ENCODE measurements at regions not wholly inside any gene's neighbourhood (a gene's known extent, or its start where the extent isn't known, plus 50 kb on each side); places are given as distances from the start of the nearest gene placed in this dataset.

GRCh38 chrX:118198577-118198976 lies 82.0 kb upstream of the KLHL13 start:
- peak; percentile 49 for FAIRE-seq
- no peaks in the 10 kb centered on the region for H3K9me3 Mint-ChIP-seq (ENCODE audit: unreplicated experiment)

DNA sequence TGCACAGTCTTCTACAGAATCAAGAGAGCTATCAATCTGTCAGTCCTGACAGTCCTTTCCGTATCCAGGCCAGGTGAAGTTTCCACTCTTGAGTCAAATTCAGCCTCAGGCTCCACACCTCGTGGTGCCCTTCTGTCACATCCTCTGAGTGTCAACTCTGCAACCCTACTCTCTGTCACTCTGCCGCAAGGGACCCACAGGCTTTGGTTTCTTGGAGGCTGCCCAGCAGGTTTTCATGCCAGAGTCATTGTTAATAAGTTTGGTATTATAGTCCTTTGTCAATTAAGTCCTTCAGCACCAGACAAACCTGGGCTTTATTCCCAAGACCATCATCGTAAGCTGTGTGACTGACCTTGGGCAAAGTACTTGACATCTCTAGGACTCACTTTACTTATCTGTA lies 83.4 kb upstream of the KLHL13 start:
- H3K4me1 ChIP-seq (ENCODE audit: insufficient read depth, low read length): no peaks in the 10 kb centered on the region
- H3K27me3 Mint-ChIP-seq (ENCODE audit: low read depth, unreplicated experiment): no peaks in the 10 kb centered on the region
- H3K9ac ChIP-seq (ENCODE audit: low read length): no peak overlapping the region
- H3K9me3 ChIP-seq (ENCODE audit: insufficient read depth, low read depth, low read length): no peaks in the 10 kb centered on the region
- no peaks in the 10 kb centered on the region for H3K4me1 Mint-ChIP-seq (ENCODE audit: low read depth, unreplicated experiment)
- TF ChIP-seq, protein P1, sequence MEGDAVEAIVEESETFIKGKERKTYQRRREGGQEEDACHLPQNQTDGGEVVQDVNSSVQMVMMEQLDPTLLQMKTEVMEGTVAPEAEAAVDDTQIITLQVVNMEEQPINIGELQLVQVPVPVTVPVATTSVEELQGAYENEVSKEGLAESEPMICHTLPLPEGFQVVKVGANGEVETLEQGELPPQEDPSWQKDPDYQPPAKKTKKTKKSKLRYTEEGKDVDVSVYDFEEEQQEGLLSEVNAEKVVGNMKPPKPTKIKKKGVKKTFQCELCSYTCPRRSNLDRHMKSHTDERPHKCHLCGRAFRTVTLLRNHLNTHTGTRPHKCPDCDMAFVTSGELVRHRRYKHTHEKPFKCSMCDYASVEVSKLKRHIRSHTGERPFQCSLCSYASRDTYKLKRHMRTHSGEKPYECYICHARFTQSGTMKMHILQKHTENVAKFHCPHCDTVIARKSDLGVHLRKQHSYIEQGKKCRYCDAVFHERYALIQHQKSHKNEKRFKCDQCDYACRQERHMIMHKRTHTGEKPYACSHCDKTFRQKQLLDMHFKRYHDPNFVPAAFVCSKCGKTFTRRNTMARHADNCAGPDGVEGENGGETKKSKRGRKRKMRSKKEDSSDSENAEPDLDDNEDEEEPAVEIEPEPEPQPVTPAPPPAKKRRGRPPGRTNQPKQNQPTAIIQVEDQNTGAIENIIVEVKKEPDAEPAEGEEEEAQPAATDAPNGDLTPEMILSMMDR (IDR thresholded peaks at IDR 0.05; ENCODE audit: insufficient read depth, low read depth, low read length): no peak
- no peak for TF ChIP-seq EZH2 (IDR thresholded peaks at IDR 0.05; ENCODE audit: insufficient read depth, low read length)
- H3K4me2 ChIP-seq (ENCODE audit: low read length): no peak overlapping the region
- no peak overlapping the region for H3K4me3 Mint-ChIP-seq (ENCODE audit: unreplicated experiment)
- H3K79me2 ChIP-seq (ENCODE audit: insufficient read depth, low read length): no peaks in the 10 kb centered on the region
- DNase-seq (ENCODE audit: low read depth) (no peak), FAIRE-seq (no peak)
- no peak overlapping the region for H2AFZ ChIP-seq (ENCODE audit: low read depth, low read length)
- H3K36me3 ChIP-seq (ENCODE audit: insufficient read depth, low read length): no peaks in the 10 kb centered on the region
- H3K36me3 Mint-ChIP-seq (ENCODE audit: low read depth, unreplicated experiment): no peaks in the 10 kb centered on the region
- no peak overlapping the region for H3K27ac ChIP-seq (ENCODE audit: low read depth, low read length)
- H3K27ac Mint-ChIP-seq (ENCODE audit: unreplicated experiment): no peak overlapping the region
- H3K27me3 ChIP-seq (ENCODE audit: insufficient read depth, low read length): no peaks in the 10 kb centered on the region
- no peak overlapping the region for H3K4me3 ChIP-seq (ENCODE audit: insufficient read depth, low read depth, low read length)
- H3K9me3 Mint-ChIP-seq (ENCODE audit: unreplicated experiment): no peaks in the 10 kb centered on the region
- no peaks in the 10 kb centered on the region for H4K20me1 ChIP-seq (ENCODE audit: insufficient read depth, low read length)

More at GRCh38 chrX:118198577-118198976, 82.0 kb upstream of the KLHL13 start:
- H3K4me1 Mint-ChIP-seq (ENCODE audit: low read depth, unreplicated experiment): no peaks in the 10 kb centered on the region
- H3K36me3 Mint-ChIP-seq (ENCODE audit: low read depth, unreplicated experiment): no peaks in the 10 kb centered on the region
- Histone ChIP-seq H3K4me2 (ENCODE audit: low read length) (no peak overlapping the region), H3K9me3 (ENCODE audit: insufficient read depth, low read depth, low read length) (no peaks in the 10 kb centered on the region), H3K36me3 (ENCODE audit: insufficient read depth, low read length) (no peaks in the 10 kb centered on the region), H3K79me2 (ENCODE audit: insufficient read depth, low read length) (no peaks in the 10 kb centered on the region), H3K9ac (ENCODE audit: low read length) (no peak overlapping the region), H3K27ac (ENCODE audit: low read depth, low read length) (no peak overlapping the region), H3K27me3 (ENCODE audit: insufficient read depth, low read length) (no peaks in the 10 kb centered on the region), H2AFZ (ENCODE audit: low read depth, low read length) (no peak overlapping the region), H3K4me1 (ENCODE audit: insufficient read depth, low read length) (no peaks in the 10 kb centered on the region), H4K20me1 (ENCODE audit: insufficient read depth, low read length) (no peaks in the 10 kb centered on the region), H3K4me3 (ENCODE audit: insufficient read depth, low read depth, low read length) (no peak overlapping the region)
- no peak overlapping the region for H3K4me3 Mint-ChIP-seq (ENCODE audit: unreplicated experiment)
- no peaks in the 10 kb centered on the region for H3K27me3 Mint-ChIP-seq (ENCODE audit: low read depth, unreplicated experiment)
- H3K27ac Mint-ChIP-seq (ENCODE audit: unreplicated experiment): no peak overlapping the region
- no peak for DNase-seq (ENCODE audit: low read depth)
- no peak for TF ChIP-seq EZH2 (IDR thresholded peaks at IDR 0.05; ENCODE audit: insufficient read depth, low read length)
- TF ChIP-seq, protein P1 (IDR thresholded peaks at IDR 0.05; ENCODE audit: insufficient read depth, low read depth, low read length): no peak

DNA sequence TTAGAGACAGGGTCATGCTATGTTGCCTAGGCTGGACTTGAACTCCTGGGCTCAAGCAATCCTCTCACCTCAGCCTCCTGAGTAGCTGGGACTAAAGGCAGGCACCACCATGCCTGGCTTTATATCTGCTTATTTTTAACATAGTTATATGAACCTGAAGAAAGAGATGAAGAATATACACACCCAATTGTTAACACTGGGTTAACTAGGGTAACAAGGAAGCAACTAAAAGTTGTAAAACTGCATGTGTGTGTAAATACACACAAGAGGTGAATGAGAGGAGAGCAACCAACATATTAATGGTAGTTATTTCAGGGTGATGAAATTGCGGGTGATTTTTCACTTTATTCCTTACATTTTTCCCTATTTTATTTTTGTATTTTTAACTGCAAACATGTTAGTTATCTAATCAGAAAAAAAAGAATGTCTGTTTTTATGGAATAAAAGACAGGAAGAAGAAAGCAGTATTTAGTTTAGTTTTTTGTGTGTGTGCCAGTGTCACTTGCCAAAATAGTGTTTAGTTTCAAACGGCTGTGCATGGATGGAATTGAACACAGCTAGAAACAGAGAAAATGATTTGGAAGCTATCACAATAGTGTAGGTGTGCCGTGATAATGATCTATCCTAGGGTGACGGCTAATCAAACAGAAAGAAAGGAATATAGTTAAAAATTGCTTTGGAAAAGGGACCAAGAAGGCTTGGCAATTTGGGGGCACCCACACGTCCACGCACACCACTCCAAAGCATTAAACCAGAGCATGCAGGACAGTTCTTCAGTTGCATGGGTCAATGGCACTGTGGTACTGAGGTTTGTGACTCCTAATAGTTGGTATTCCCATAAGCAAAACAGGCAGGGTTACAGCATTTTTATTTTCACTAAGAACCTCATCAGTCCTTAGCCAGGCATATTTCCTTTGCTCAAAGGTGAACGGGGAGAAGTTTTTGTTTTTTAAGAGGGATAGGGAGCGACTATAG lies 89.1 kb upstream of the KLHL13 start:
- H3K27me3 Mint-ChIP-seq (ENCODE audit: low read depth, unreplicated experiment): no peaks in the 10 kb centered on the region
- no peaks in the 10 kb centered on the region for H3K9me3 ChIP-seq (ENCODE audit: insufficient read depth, low read depth, low read length)
- no peaks in the 10 kb centered on the region for H3K27me3 ChIP-seq (ENCODE audit: insufficient read depth, low read length)
- no peaks in the 10 kb centered on the region for H3K79me2 ChIP-seq (ENCODE audit: insufficient read depth, low read length)
- no peaks in the 10 kb centered on the region for H3K36me3 ChIP-seq (ENCODE audit: insufficient read depth, low read length)
- H3K9me3 Mint-ChIP-seq (ENCODE audit: unreplicated experiment): no peaks in the 10 kb centered on the region
- H4K20me1 ChIP-seq (ENCODE audit: insufficient read depth, low read length): no peaks in the 10 kb centered on the region
- H3K27ac Mint-ChIP-seq (ENCODE audit: unreplicated experiment): no peak overlapping the region
- H3K4me1 ChIP-seq (ENCODE audit: insufficient read depth, low read length): no peaks in the 10 kb centered on the region
- no peaks in the 10 kb centered on the region for H3K36me3 Mint-ChIP-seq (ENCODE audit: low read depth, unreplicated experiment)
- no peak overlapping the region for H3K4me3 Mint-ChIP-seq (ENCODE audit: unreplicated experiment)
- no peak overlapping the region for H3K27ac ChIP-seq (ENCODE audit: low read depth, low read length)
- no peak overlapping the region for H3K4me2 ChIP-seq (ENCODE audit: low read length)
- no peak for TF ChIP-seq EZH2 (IDR thresholded peaks at IDR 0.05; ENCODE audit: insufficient read depth, low read length)
- TF ChIP-seq, protein P1 (IDR thresholded peaks at IDR 0.05; ENCODE audit: insufficient read depth, low read depth, low read length): no peak
- no peak overlapping the region for H3K9ac ChIP-seq (ENCODE audit: low read length)
- DNase-seq (ENCODE audit: low read depth): no peak
- H3K4me1 Mint-ChIP-seq (ENCODE audit: low read depth, unreplicated experiment): no peaks in the 10 kb centered on the region
- no peak overlapping the region for H3K4me3 ChIP-seq (ENCODE audit: insufficient read depth, low read depth, low read length)
- no peak overlapping the region for H2AFZ ChIP-seq (ENCODE audit: low read depth, low read length)
- peak; percentile 72 for FAIRE-seq
